ENCODE measurements at regions not wholly inside any gene's neighbourhood (a gene's known extent, or its start where the extent isn't known, plus 50 kb on each side); places are given as distances from the start of the nearest gene placed in this dataset.

DNA sequence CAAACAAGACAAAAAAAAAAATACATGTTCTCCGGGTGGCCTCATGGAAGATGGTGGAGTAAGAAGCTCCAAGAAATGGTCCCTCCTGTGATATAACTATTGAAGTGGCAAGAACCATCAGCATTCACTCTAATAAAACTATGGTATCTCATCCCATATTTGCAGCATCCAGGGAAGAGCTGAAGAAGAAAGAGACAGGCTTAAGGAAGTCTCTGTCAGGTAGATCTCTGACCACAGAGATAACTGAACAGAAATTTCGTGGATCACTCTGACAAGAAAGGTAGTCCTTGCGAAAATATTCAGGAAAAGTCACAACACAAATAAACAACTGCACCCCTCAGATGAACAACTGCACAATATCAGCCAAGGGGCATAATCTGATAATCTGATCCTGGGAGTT is 54.6 kb upstream of the IGLL5 start:
- Histone ChIP-seq H3K9me3 (ENCODE audit: control insufficient read depth in 1 of 2, insufficient read depth in 1 of 2, low read length in 2 of 2) (no peaks in the 10 kb centered on the region), H3K27ac (ENCODE audit: low read depth in 1 of 2, low read length in 2 of 2) (no peak overlapping the region), H3K27me3 (ENCODE audit: control insufficient read depth in 1 of 2, insufficient read depth in 2 of 2, low read length in 2 of 2) (no peaks in the 10 kb centered on the region), H3K36me3 (ENCODE audit: insufficient read depth, low read length) (no peaks in the 10 kb centered on the region), H3K4me3 (ENCODE audit: low read length) (no peak overlapping the region), H3K4me1 (ENCODE audit: insufficient read depth, low read length) (peaks cover 4% of the 10 kb centered on the region)
- DNase-seq (no peak), ATAC-seq (ENCODE audit: poor library complexity) (no peak)
- Mint-ChIP-seq H3K9me3 (peaks cover 4% of the 10 kb centered on the region), H3K36me3 (ENCODE audit: low read depth) (no peaks in the 10 kb centered on the region), H3K27ac (no peak overlapping the region), H3K4me3 (no peak overlapping the region), H3K4me1 (ENCODE audit: low read depth) (peaks cover 17% of the 10 kb centered on the region), H3K27me3 (no peaks in the 10 kb centered on the region)
- ChIA-PET CTCF (no interaction called here), POLR2A (no interaction called here)
- TF ChIP-seq, protein P1, sequence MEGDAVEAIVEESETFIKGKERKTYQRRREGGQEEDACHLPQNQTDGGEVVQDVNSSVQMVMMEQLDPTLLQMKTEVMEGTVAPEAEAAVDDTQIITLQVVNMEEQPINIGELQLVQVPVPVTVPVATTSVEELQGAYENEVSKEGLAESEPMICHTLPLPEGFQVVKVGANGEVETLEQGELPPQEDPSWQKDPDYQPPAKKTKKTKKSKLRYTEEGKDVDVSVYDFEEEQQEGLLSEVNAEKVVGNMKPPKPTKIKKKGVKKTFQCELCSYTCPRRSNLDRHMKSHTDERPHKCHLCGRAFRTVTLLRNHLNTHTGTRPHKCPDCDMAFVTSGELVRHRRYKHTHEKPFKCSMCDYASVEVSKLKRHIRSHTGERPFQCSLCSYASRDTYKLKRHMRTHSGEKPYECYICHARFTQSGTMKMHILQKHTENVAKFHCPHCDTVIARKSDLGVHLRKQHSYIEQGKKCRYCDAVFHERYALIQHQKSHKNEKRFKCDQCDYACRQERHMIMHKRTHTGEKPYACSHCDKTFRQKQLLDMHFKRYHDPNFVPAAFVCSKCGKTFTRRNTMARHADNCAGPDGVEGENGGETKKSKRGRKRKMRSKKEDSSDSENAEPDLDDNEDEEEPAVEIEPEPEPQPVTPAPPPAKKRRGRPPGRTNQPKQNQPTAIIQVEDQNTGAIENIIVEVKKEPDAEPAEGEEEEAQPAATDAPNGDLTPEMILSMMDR (IDR thresholded peaks at IDR 0.05) = no peak
- intact Hi-C loops (cut with DNase I, micrococcal nuclease) = no loop called here

DNA sequence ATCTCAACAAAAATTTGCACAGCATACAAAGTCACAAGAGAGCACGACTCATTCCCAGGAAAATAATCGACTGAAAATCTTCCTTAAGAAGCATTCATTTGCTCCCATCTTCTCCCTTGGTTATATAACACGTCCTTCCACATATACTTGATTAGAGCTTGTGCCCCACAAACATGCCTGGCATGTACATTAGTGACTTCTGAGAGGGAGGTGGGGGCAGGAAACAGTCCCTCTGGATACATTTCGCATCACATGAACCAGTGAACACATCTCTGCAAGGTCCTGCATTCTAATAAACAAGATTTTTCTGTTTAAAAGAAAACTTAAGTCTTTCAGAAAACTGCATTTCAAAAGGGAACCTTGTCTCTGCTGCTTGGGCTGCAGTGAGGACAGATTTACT is 54.1 kb upstream of the IGLL5 start:
- H3K4me3 ChIP-seq (ENCODE audit: low read length) = no peak overlapping the region
- peaks cover 0 to 3% of the 10 kb centered on the region in 2 experiments for H3K9me3 ChIP-seq (ENCODE audit: control insufficient read depth in 1 of 2, insufficient read depth in 1 of 2, low read length in 2 of 2)
- H3K27me3 ChIP-seq (ENCODE audit: control insufficient read depth in 1 of 2, insufficient read depth in 2 of 2, low read length in 2 of 2) = no peaks in the 10 kb centered on the region
- POLR2A ChIA-PET = no interaction called here
- no peak for DNase-seq
- H3K4me1 ChIP-seq (ENCODE audit: insufficient read depth, low read length) = peaks cover 8% of the 10 kb centered on the region
- no peak overlapping the region for H3K27ac Mint-ChIP-seq
- ATAC-seq (ENCODE audit: poor library complexity) = no peak
- H3K36me3 Mint-ChIP-seq (ENCODE audit: low read depth) = no peaks in the 10 kb centered on the region
- peaks cover 21% of the 10 kb centered on the region for H3K4me1 Mint-ChIP-seq (ENCODE audit: low read depth)
- no peaks in the 10 kb centered on the region for H3K27me3 Mint-ChIP-seq
- H3K9me3 Mint-ChIP-seq = peaks cover 4% of the 10 kb centered on the region
- no peak overlapping the region for H3K27ac ChIP-seq (ENCODE audit: low read depth in 1 of 2, low read length in 2 of 2)
- intact Hi-C loops (cut with DNase I, micrococcal nuclease) = no loop called here
- TF ChIP-seq, protein P1 (IDR thresholded peaks at IDR 0.05) = no peak
- no peak overlapping the region for H3K4me3 Mint-ChIP-seq
- CTCF ChIA-PET = no interaction called here
- H3K36me3 ChIP-seq (ENCODE audit: insufficient read depth, low read length) = no peaks in the 10 kb centered on the region

DNA sequence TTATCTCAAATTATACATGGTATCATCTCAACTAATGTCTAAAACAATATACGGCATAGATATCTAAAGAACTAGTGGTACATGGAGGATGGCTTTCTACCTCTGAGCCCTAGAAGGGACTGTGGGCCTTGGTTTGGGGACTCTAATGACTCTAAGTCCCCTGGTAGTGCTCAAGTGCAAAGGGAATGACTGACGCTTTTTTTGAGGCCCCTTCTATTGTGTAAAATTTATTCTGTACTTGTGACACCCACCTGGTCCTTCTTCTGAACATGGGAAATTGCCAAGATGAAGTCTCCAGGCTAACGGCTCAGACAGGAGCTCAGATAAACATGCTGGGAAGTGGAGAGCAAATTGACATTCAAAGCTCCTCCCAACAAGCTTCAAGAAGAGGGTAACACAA is 53.4 kb upstream of the IGLL5 start:
- Histone ChIP-seq H3K9me3 (ENCODE audit: control insufficient read depth in 1 of 2, insufficient read depth in 1 of 2, low read length in 2 of 2) (peaks cover 0 to 3% of the 10 kb centered on the region in 2 experiments), H3K27ac (ENCODE audit: low read depth in 1 of 2, low read length in 2 of 2) (no peak overlapping the region), H3K4me1 (ENCODE audit: insufficient read depth, low read length) (peaks cover 13% of the 10 kb centered on the region), H3K36me3 (ENCODE audit: insufficient read depth, low read length) (no peaks in the 10 kb centered on the region), H3K27me3 (ENCODE audit: control insufficient read depth in 1 of 2, insufficient read depth in 2 of 2, low read length in 2 of 2) (no peaks in the 10 kb centered on the region), H3K4me3 (ENCODE audit: low read length) (no peak overlapping the region)
- H3K36me3 Mint-ChIP-seq (ENCODE audit: low read depth) = no peaks in the 10 kb centered on the region
- CTCF ChIA-PET = interaction anchor here (1.8 kb wide), 1 partner anchor 15 kb away, joined by 5 read pairs; no protein-coding TSS in a partner anchor
- POLR2A ChIA-PET = no interaction called here
- no peak overlapping the region for H3K27ac Mint-ChIP-seq
- peaks cover 28% of the 10 kb centered on the region for H3K4me1 Mint-ChIP-seq (ENCODE audit: low read depth)
- peaks cover 4% of the 10 kb centered on the region for H3K9me3 Mint-ChIP-seq
- TF ChIP-seq, protein P1 (IDR thresholded peaks at IDR 0.05) = no peak
- DNase-seq (no peak), ATAC-seq (ENCODE audit: poor library complexity) (no peak)
- no peaks in the 10 kb centered on the region for H3K27me3 Mint-ChIP-seq
- no peak overlapping the region for H3K4me3 Mint-ChIP-seq
- intact Hi-C loops (cut with DNase I, micrococcal nuclease) = no loop called here
